NT2/D1 (cell line): ENCODE measurements at regions not wholly inside any gene's neighbourhood (a gene's known extent, or its start where the extent isn't known, plus 50 kb on each side); places are given as distances from the start of the nearest gene placed in this dataset.

ENCODE experiments used
- SUZ12 ChIP-seq: IDR thresholded peaks from 2 replicates; pipeline ENCODE4 v1.6.1; 2011; ENCODE audit not compliant: insufficient read length, insufficient read depth; ENCODE audit errors: extremely low read depth
- YY1 ChIP-seq: IDR thresholded peaks from 2 replicates; pipeline ENCODE4 v1.6.1; 2011; ENCODE audit not compliant: insufficient read length, insufficient read depth

GRCh38 chr3:159643406-159643805 is 345.2 kb upstream of the IL12A start:
- no peak for TF ChIP-seq YY1
- TF ChIP-seq SUZ12: no peak
